Keratinocyte (primary cell): ENCODE measurements at regions not wholly inside any gene's neighbourhood (a gene's known extent, or its start where the extent isn't known, plus 50 kb on each side); places are given as distances from the start of the nearest gene placed in this dataset.

ENCODE experiments used
- DNase-seq: peaks from one replicate; pipeline ENCODE4 v3.0.0-alpha.2; 2011; ENCODE audit warnings: low read depth, missing footprints, low spot score
- FAIRE-seq: peaks from 2 replicates; lab custom pipeline; 2011; peaks lifted over from hg19 to GRCh38; lab: Jason Lieb, UNC
- H2AFZ ChIP-seq: 2 replicates; pipeline ENCODE4 v1.6.0; 2012; ENCODE audit warnings: low read length, control low read depth, inconsistent platforms; ENCODE audit not compliant: control insufficient read depth
- H3K27ac ChIP-seq: 2 replicates; pipeline ENCODE4 v1.5.1; 2011; ENCODE audit warnings: low read length; ENCODE audit not compliant: control insufficient read depth, insufficient read depth
- H3K27me3 ChIP-seq: 3 replicates; pipeline ENCODE4 v1.6.0; 2011; ENCODE audit warnings: low read length; ENCODE audit not compliant: control insufficient read depth, insufficient read depth; ENCODE audit errors: extremely low read depth
- H3K36me3 ChIP-seq, 2 experiments: 2 replicates in 1 of 2; 3 replicates in 1 of 2; pipeline ENCODE4 v1.5.1; 2011; ENCODE audit warnings: low read length in 2 of 2, mild to moderate bottlenecking in 1 of 2; ENCODE audit not compliant: control insufficient read depth in 2 of 2, insufficient read depth in 2 of 2; ENCODE audit errors: extremely low read depth in 1 of 2
- H3K4me1 ChIP-seq: 3 replicates; pipeline ENCODE4 v1.5.1; 2011; ENCODE audit warnings: low read length; ENCODE audit not compliant: control insufficient read depth, insufficient read depth; ENCODE audit errors: extremely low read depth
- H3K4me2 ChIP-seq: 3 replicates; pipeline ENCODE4 v1.6.0; 2011; ENCODE audit warnings: low read depth, low read length; ENCODE audit not compliant: control insufficient read depth, insufficient read depth; ENCODE audit errors: extremely low read depth
- H3K4me3 ChIP-seq, 3 experiments: fragments of 200-600 bp in 1 of 3; sonication (generic) in 1 of 3; 2 replicates in 2 of 3; 3 replicates in 1 of 3; pipeline ENCODE4 v1.5.1; 2011 to 2016; ENCODE audit warnings: low read length in 3 of 3, mild to moderate bottlenecking in 3 of 3, control low read depth in 2 of 3, inconsistent platforms in 1 of 3, low read depth in 1 of 3, mixed read lengths in 1 of 3, mixed run types in 1 of 3, moderate library complexity in 1 of 3; ENCODE audit not compliant: control insufficient read depth in 2 of 3, insufficient read depth in 2 of 3; ENCODE audit errors: extremely low read depth in 1 of 3
- H3K79me2 ChIP-seq: 2 replicates; pipeline ENCODE4 v1.6.0; 2012; ENCODE audit warnings: low read length; ENCODE audit not compliant: control insufficient read depth, insufficient read depth
- H3K9ac ChIP-seq: 3 replicates; pipeline ENCODE4 v1.6.0; 2011; ENCODE audit warnings: low read length; ENCODE audit not compliant: control insufficient read depth, insufficient read depth; ENCODE audit errors: extremely low read depth
- H3K9me1 ChIP-seq: 3 replicates; pipeline ENCODE4 v1.6.0; 2011; ENCODE audit warnings: low read length; ENCODE audit not compliant: control insufficient read depth, insufficient read depth; ENCODE audit errors: extremely low read depth
- H3K9me3 ChIP-seq: 2 replicates; pipeline ENCODE4 v1.5.1; 2012; ENCODE audit warnings: low read depth, low read length; ENCODE audit not compliant: control insufficient read depth
- H4K20me1 ChIP-seq: 3 replicates; pipeline ENCODE4 v1.6.0; 2011; ENCODE audit warnings: low read length; ENCODE audit not compliant: control insufficient read depth, insufficient read depth; ENCODE audit errors: extremely low read depth
- CTCF ChIP-seq, 3 experiments: IDR thresholded peaks in 1 of 3; conservative IDR thresholded peaks in 1 of 3; optimal IDR thresholded peaks in 1 of 3; 2 replicates in 2 of 3; 3 replicates in 1 of 3; pipeline versions ENCODE3 to v1.5.1; 2011; ENCODE audit warnings: low read length in 3 of 3, mild to moderate bottlenecking in 3 of 3, moderate library complexity in 2 of 3, control low read depth in 1 of 3, inconsistent platforms in 1 of 3; ENCODE audit not compliant: insufficient read depth in 2 of 3; ENCODE audit errors: extremely low read depth in 1 of 3
- EZH2 ChIP-seq: IDR thresholded peaks from one replicate; pipeline ENCODE4 v1.6.1; 2012; ENCODE audit warnings: inconsistent platforms, mild to moderate bottlenecking, low read length, moderate library complexity
- dilution Hi-C: fragments of 300-500 bp; cut with MboI; formaldehyde crosslinking; loops from one replicate; pipeline ENCODE4 v1.7.0; 2020; ENCODE audit warnings: low sequenced_read_pairs; ENCODE audit not compliant: extremely low pct_ligation_motif_present

- no peaks in the 10 kb centered on the region for H3K9me3 ChIP-seq
- H4K20me1 ChIP-seq = no peaks in the 10 kb centered on the region
- TF ChIP-seq CTCF (optimal IDR thresholded peaks at IDR 0.05 in 1 of 3, IDR thresholded peaks at IDR 0.05 in 1 of 3, conservative IDR thresholded peaks at IDR 0.05 in 1 of 3; ENCODE audit: extremely low read depth in 1 of 3, insufficient read depth in 2 of 3, low read length in 3 of 3) (no peak), EZH2 (no peak)
- no peaks in the 10 kb centered on the region for H3K36me3 ChIP-seq
- no peak for DNase-seq
- peaks cover 9% of the 10 kb centered on the region for H3K4me1 ChIP-seq
- no peaks in the 10 kb centered on the region for H3K9me1 ChIP-seq
- H3K27ac ChIP-seq = no peak overlapping the region
- no peak overlapping the region for H3K9ac ChIP-seq
- H3K4me2 ChIP-seq = no peak overlapping the region
- no peak overlapping the region for H3K4me3 ChIP-seq
- H2AFZ ChIP-seq = no peak overlapping the region
- no peaks in the 10 kb centered on the region for H3K79me2 ChIP-seq
- H3K27me3 ChIP-seq = no peaks in the 10 kb centered on the region
- dilution Hi-C loops = no loop called here
- no peak for FAIRE-seq
These were observed 872.5 kb upstream of the SLIT2 start for GRCh38 chr4:19379191-19379708.

- Histone ChIP-seq H4K20me1 (no peaks in the 10 kb centered on the region), H3K36me3 (no peaks in the 10 kb centered on the region), H3K79me2 (no peaks in the 10 kb centered on the region), H3K27ac (no peak overlapping the region), H3K9me3 (no peaks in the 10 kb centered on the region), H3K27me3 (no peaks in the 10 kb centered on the region), H3K4me1 (peaks cover 7% of the 10 kb centered on the region), H3K9me1 (no peaks in the 10 kb centered on the region), H2AFZ (no peak overlapping the region), H3K9ac (no peak overlapping the region), H3K4me3 (no peak overlapping the region), H3K4me2 (no peak overlapping the region)
- TF ChIP-seq EZH2 = no peak
- no peak for TF ChIP-seq CTCF (optimal IDR thresholded peaks at IDR 0.05 in 1 of 3, IDR thresholded peaks at IDR 0.05 in 1 of 3, conservative IDR thresholded peaks at IDR 0.05 in 1 of 3; ENCODE audit: extremely low read depth in 1 of 3, insufficient read depth in 2 of 3, low read length in 3 of 3)
- FAIRE-seq (no peak), DNase-seq (no peak)
- dilution Hi-C loops = no loop called here
These were observed 875.8 kb upstream of the SLIT2 start for GRCh38 chr4:19375931-19376330.
